Stimulated activated CD8-positive, alpha-beta memory T cell treated with anti-CD3 and anti-CD28 coated beads, Interleukin-7, amount 100 ng/mL, for 48 hours (primary cell): ENCODE measurements at regions not wholly inside any gene's neighbourhood (a gene's known extent, or its start where the extent isn't known, plus 50 kb on each side); places are given as distances from the start of the nearest gene placed in this dataset.
A peak's percentile ranks its signal among the peaks of the same experiment; 100 is the strongest.

Experiments used
- DNase-seq, 2 donors: peaks; one replicate each; pipeline ENCODE4 v3.0.0-alpha.2; 2020; ENCODE audit warnings: low read depth in 1 of 2; ENCODE audit errors: extremely low read depth in 1 of 2

DNA sequence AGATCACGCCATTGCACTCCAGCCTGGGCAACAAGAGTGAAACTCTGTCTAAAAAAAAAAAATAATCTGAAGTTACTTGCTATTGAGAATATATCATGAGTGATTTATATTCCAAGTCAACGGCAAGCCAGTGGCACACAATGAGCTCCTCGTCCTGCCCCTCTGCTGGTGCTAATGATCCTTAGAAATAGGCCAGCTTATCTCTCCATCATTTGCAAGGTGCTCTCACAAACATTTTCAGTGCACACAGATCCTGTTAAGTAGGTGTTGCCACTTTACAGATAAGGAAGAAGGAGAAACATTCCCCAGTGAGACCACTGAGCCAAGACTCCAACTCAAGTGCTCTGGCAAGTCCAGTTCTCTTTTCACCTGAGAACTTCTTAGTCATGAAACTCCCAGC lies 91.3 kb upstream of the GPR45 start:
- DNase-seq: no peak

GRCh38 chr2:105154119-105154818 lies 87.3 kb upstream of the GPR45 start:
- no peak for DNase-seq

GRCh38 chr2:105156166-105156565 lies 85.4 kb upstream of the GPR45 start:
- no peak for DNase-seq

DNA sequence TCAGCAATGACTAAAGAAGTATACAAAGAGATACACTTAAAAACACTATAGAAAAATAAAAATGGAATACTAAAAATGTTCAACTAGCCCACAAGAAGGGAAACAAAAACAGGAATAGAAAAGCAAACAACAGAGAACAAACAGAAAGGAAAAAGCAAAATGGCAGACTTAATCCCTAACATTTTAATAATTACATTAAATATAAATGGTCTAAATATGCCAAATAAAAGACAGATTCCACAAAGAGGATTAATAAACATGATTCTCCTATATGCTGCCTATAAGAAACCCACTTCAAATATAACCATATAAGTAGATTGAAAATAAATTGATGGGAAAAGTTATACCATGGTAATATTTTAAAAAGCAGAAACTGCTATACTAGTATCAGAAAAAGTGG lies 83.5 kb upstream of the GPR45 start:
- no peak for DNase-seq

DNA sequence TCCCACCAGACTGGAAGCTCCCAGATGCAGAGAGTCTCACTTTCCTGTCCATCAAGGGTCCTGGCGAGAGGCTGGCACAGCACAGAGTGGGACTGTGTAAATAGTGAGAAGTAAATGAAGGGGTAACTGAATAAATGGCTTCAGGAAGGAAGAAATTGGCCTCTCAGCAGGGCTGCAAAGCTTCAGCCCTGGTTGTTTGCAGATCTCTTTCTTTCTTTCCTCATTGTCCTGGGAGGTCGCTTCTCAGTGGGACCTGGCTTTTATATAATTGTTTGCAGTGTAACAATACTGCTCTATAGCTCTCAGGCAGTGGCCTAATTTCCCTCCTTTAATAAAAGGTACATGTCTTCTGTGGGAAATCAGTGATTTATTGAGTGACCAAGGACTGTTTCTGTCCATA lies 74.9 kb upstream of the GPR45 start:
- no peak for DNase-seq

GRCh38 chr2:105168543-105168942 lies 73.0 kb upstream of the GPR45 start:
- no peak for DNase-seq

GRCh38 chr2:105175231-105175630 lies 66.3 kb upstream of the GPR45 start:
- DNase-seq: no peak

DNA sequence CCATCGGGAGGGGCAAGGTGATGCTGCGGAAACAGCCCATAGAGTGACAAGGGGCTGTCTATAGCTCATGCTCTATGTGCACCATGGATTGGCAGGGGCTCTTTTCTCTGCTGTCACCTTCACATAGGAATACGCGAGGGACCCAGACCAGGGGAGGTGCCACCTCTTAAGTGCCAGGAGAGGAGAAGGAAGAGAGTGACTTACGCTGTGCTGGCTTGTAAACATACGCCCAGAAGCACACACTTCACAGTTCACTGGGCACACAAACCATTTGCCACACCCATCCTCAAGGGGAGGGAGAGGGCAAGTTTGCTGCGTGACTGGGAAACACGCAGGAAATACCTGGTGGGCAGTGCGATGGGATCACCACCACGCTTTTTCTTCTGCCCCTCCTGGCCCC lies 65.1 kb upstream of the GPR45 start:
- no peak for DNase-seq

DNA sequence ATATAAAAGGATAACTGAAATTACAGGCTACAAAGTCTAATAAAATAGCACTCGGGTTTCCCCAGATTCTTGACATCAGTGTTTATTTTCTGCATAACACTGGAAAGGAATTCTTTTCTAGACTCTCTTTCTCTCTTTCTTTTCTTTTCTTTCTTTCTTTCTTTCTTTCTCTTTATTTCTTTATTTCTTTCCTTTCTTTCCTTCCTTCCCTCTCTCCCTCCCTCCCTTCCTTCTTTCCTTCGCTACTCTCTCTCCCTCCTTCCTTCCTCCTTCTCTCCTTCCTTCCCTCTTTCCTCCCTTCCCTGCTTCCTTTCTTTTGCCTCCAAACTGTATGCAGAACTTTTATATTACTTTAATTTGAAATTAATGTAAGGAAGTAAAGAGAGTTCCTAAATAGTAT lies 64.5 kb upstream of the GPR45 start:
- DNase-seq: no peak

GRCh38 chr2:105177536-105178254 lies 63.8 kb upstream of the GPR45 start:
- DNase-seq: no peak

DNA sequence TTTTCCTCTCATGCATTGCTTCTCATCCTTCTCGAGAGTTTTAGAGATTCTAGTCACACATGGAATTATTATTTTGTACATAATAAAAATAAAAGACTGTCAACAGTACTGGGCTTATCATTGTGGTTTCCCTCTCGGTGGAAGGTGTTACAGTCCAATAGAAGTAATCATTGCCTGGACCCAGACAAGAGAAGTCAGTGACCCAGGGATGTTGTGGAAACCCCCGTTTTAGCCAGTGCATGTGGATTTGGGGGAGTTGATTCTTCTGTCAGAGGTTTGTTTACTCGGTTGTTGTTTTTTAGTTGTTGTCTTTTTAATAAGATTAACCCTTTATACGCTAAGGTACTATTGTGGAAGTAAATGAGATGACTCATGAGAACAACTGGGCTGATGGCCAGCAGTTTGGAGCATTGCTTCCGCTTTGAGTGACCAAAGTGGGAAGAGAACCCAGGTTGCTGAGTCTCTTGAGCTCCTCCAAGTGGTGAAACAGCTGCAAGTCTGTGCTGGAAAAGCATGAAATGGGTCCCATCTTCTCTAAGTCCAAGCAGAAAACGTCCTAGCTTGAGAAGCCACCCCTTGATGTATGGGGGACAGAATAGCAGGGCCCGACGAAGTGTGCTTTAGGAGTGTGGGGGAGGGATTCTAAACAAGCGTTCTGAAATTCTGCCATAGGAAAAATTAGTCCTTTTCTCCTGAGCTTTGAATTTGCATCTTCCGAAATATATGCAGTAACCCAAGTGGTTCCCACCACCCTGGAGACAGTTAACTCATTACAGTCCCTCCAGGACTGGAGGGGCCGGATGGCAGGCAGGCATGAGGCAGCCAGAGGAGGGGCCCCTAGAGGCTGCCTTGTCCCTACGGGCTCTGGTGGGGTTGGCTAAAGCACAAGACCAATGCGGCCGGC lies 61.8 kb upstream of the GPR45 start:
- no peak for DNase-seq

GRCh38 chr2:105180491-105180972 lies 61.0 kb upstream of the GPR45 start:
- DNase-seq: no peak

DNA sequence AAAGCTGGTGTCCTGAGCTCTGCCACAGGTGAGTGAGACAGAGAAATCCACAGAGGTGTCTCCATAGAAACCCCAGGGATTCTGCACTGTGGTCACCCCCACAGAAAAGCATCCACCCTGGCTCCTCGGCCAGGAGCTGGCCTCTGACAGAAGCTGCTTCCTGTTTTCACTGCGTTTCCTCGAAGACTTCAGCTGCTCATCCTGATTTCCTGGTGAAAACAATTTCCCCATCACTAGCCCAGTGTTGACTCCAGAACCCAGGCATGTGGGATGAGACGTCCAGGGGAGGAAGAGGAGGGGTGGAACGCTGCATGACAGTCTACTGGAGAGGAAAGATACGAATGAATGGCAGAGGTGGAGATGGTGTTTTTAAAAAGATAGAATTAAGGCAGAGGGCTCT lies 60.3 kb upstream of the GPR45 start:
- no peak for DNase-seq

- no peak for DNase-seq
Observed at GRCh38 chr2:105183555-105184323, 57.8 kb upstream of the GPR45 start.

DNA sequence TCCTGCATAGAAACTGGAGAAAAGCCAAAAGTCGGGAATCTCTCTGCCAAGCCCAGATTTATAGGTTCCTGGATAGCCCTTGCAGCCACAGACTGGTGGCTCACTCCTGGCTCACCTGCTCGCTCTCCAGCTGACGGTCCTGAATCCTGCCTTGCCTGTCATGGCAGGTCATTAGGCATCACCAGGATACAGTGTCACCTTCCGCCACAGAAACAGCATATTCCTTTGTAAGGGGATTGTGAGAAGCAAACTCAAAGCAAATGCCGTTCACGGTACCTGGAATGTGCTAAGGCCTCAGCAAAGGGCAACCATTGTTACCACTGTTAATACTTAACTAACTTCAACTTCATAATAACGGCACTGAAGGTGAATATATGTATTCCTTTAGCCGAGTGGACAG lies 57.1 kb upstream of the GPR45 start:
- DNase-seq: no peak

- no peak for DNase-seq
Observed at GRCh38 chr2:105186967-105187498, 54.5 kb upstream of the GPR45 start.

- DNase-seq: no peak
Observed at GRCh38 chr2:105187531-105187930, 54.0 kb upstream of the GPR45 start.

- peak in 1 of 2 donors; percentile 4 for DNase-seq
Observed at GRCh38 chr2:105188343-105188742, 53.2 kb upstream of the GPR45 start.
